ENCODE measurements at regions not wholly inside any gene's neighbourhood (a gene's known extent, or its start where the extent isn't known, plus 50 kb on each side); places are given as distances from the start of the nearest gene placed in this dataset.

GRCh38 chr2:124995185-124995912 is 970.3 kb downstream of the CNTNAP5 start:
- Histone ChIP-seq H3K9me3 (ENCODE audit: control insufficient read depth, insufficient read depth, low read length) (0 out of 2 replicates have a peak, but pooled peaks cover 2% of the 10 kb centered on the region), H3K27me3 (ENCODE audit: control insufficient read depth, insufficient read depth, low read length) (no peaks in the 10 kb centered on the region), H3K36me3 (ENCODE audit: control insufficient read depth, insufficient read depth, low read length) (no peaks in the 10 kb centered on the region), H2BK5ac (ENCODE audit: low read depth, low read length, poor library complexity, severe bottlenecking) (no peak overlapping the region), H2BK120ac (ENCODE audit: low read depth, low read length) (no peak overlapping the region), H3K9me1 (ENCODE audit: insufficient read depth, low read length) (no peaks in the 10 kb centered on the region), H4K20me1 (ENCODE audit: insufficient read depth, low read length) (no peaks in the 10 kb centered on the region), H2AK5ac (ENCODE audit: low read depth, low read length) (no peak overlapping the region), H2AFZ (replicated peaks; ENCODE audit: low read length, poor library complexity) (no peak overlapping the region), H3K4me1 (ENCODE audit: control insufficient read depth, insufficient read depth, low read length) (no peaks in the 10 kb centered on the region), H3K4ac (ENCODE audit: low read depth, low read length) (no peak overlapping the region), H4K5ac (ENCODE audit: low read depth, low read length) (no peak overlapping the region), H4K91ac (ENCODE audit: insufficient read depth, low read depth, low read length) (no peak overlapping the region), H3K27ac (ENCODE audit: insufficient read depth, low read length) (no peak overlapping the region), H3K9ac (ENCODE audit: low read depth, low read length) (no peak overlapping the region), H3K23ac (ENCODE audit: low read depth, low read length) (no peak overlapping the region), H3K4me3 (ENCODE audit: insufficient read depth, low read depth, low read length) (no peak overlapping the region), H4K8ac (ENCODE audit: low read depth in 2 of 2, low read length in 2 of 2) (no peak overlapping the region), H3K79me1 (ENCODE audit: low read depth in 1 of 2, low read length in 2 of 2) (no peaks in the 10 kb centered on the region), H2BK15ac (ENCODE audit: low read depth, low read length) (no peak overlapping the region), H3K18ac (ENCODE audit: low read depth, low read length) (no peak overlapping the region), H3K56ac (ENCODE audit: extremely low read depth, insufficient read depth, low read length) (no peak overlapping the region), H3K4me2 (ENCODE audit: low read depth, low read length) (no peak overlapping the region), H2AK9ac (replicated peaks; ENCODE audit: low read depth, low read length, poor library complexity) (no peak overlapping the region), H3K14ac (replicated peaks; ENCODE audit: low read depth, low read length) (no peak overlapping the region), H2BK20ac (ENCODE audit: low read depth, low read length) (no peak overlapping the region)
- CTCF ChIA-PET, result interaction anchor here (0.6 kb wide), 1 partner anchor 19 kb away, joined by 3 read pairs; no protein-coding TSS in a partner anchor
- no peak for TF ChIP-seq CTCF (conservative IDR thresholded peaks at IDR 0.05; ENCODE audit: low read depth, low read length)
- no peak for TF ChIP-seq FOS (IDR thresholded peaks at IDR 0.05; ENCODE audit: low read depth, low read length)
- no peak for TF ChIP-seq MAZ (IDR thresholded peaks at IDR 0.05; ENCODE audit: borderline replicate concordance, low read depth, low read length)
- no peak for TF ChIP-seq MAFK (IDR thresholded peaks at IDR 0.05; ENCODE audit: low read depth, low read length)
- no peak for TF ChIP-seq ELK1 (IDR thresholded peaks at IDR 0.05; ENCODE audit: borderline replicate concordance, low read depth, low read length)
- no peak for TF ChIP-seq RFX5 (IDR thresholded peaks at IDR 0.05; ENCODE audit: low read depth, low read length)
- no peak for TF ChIP-seq NFE2L2 (IDR thresholded peaks at IDR 0.05; ENCODE audit: low read depth, low read length)
- TF ChIP-seq RAD21 (IDR thresholded peaks at IDR 0.05; ENCODE audit: low read length), result no peak
- no peak for TF ChIP-seq RCOR1 (IDR thresholded peaks at IDR 0.05; ENCODE audit: insufficient replicate concordance, low read length)
- TF ChIP-seq BHLHE40 (IDR thresholded peaks at IDR 0.05; ENCODE audit: low read depth, low read length), result no peak
- TF ChIP-seq POLR2A (IDR thresholded peaks at IDR 0.05; ENCODE audit: low read depth, low read length), result no peak
- TF ChIP-seq CEBPB (IDR thresholded peaks at IDR 0.05; ENCODE audit: low read depth, low read length), result no peak
- no peak for TF ChIP-seq CHD1 (IDR thresholded peaks at IDR 0.05; ENCODE audit: low read depth, low read length)
- no peak for TF ChIP-seq MXI1 (IDR thresholded peaks at IDR 0.05; ENCODE audit: borderline replicate concordance, low read depth, low read length)
- TF ChIP-seq USF2 (IDR thresholded peaks at IDR 0.05; ENCODE audit: low read depth, low read length), result no peak
- no peak for TF ChIP-seq SMC3 (IDR thresholded peaks at IDR 0.05; ENCODE audit: low read depth, low read length)
- dilution Hi-C loops (cut with HindIII; ENCODE audit: low sequenced_read_pairs, unreplicated experiment) (no loop called here), intact Hi-C loops (cut with micrococcal nuclease) (no loop called here), in situ Hi-C loops (cut with MboI; ENCODE audit: low sequenced_read_pairs) (no loop called here)
- DNase-seq (no peak), ATAC-seq (ENCODE audit: low read depth) (no peak)
- WGBS, 2 experiments (ENCODE audit: extremely low coverage in 2 of 2, insufficient read length in 1 of 2), result 100% methylated on average over 1 of the region's 6 CpGs; no CpG with 5 or more reads in 1 of the 2 experiments
- POLR2A ChIA-PET (ENCODE audit: unreplicated experiment), result no interaction called here
- no TSS peak for BruUV-seq (replicated peaks)

All from IMR-90 (cell line).